HUES48 (cell line): ENCODE measurements at regions not wholly inside any gene's neighbourhood (a gene's known extent, or its start where the extent isn't known, plus 50 kb on each side); places are given as distances from the start of the nearest gene placed in this dataset.

ENCODE experiments used
- H3K27ac ChIP-seq: one replicate; pipeline ENCODE4 v1.7.0; 2013; ENCODE audit warnings: low read depth, low read length, inconsistent platforms
- H3K27me3 ChIP-seq: 2 replicates; pipeline ENCODE4 v1.6.1; 2013; ENCODE audit warnings: mild to moderate bottlenecking, low read length; ENCODE audit not compliant: control insufficient read depth, insufficient read depth
- H3K36me3 ChIP-seq: 2 replicates; pipeline ENCODE4 v1.6.1; 2013; ENCODE audit warnings: low read length; ENCODE audit not compliant: control insufficient read depth, insufficient read depth
- H3K4me1 ChIP-seq: 2 replicates; pipeline ENCODE4 v1.6.1; 2013; ENCODE audit warnings: mild to moderate bottlenecking, low read length; ENCODE audit not compliant: control insufficient read depth, insufficient read depth
- H3K4me3 ChIP-seq: 2 replicates; pipeline ENCODE4 v1.5.1; 2013; ENCODE audit warnings: mild to moderate bottlenecking, low read depth, low read length
- H3K9ac ChIP-seq: 2 replicates; pipeline ENCODE4 v1.6.1; 2013; ENCODE audit warnings: mild to moderate bottlenecking, low read depth, low read length, moderate library complexity
- H3K9me3 ChIP-seq: 2 replicates; pipeline ENCODE4 v1.6.1; 2013; ENCODE audit warnings: low read length; ENCODE audit not compliant: control insufficient read depth, insufficient read depth

DNA sequence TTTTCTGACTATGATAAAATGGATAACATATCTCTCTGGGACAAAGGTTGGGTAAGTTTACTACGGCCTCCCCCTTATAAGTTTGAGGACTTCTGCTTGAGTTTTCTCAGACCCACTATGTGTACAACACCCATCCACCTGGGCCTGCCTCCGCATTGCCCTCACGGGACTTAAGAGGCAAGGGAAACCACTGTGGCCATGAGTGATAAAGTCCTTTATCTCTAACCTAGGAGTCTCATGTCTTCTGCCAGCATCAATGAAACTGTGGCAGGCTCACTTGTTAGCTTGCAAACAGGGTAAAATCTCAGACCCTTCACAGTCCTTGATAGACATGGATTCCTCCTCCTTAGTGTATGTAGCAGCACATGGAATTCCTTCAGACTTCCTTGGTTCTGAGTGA, 173.4 kb upstream of the MYLIP start:
- H3K9me3 ChIP-seq = peaks cover 4% of the 10 kb centered on the region; the same call in 1 of the 2 replicates
- H3K27me3 ChIP-seq = no peaks in the 10 kb centered on the region
- H3K4me1 ChIP-seq = peaks cover 24% of the 10 kb centered on the region
- no peak overlapping the region for H3K4me3 ChIP-seq
- no peak overlapping the region for H3K27ac ChIP-seq
- H3K9ac ChIP-seq = no peak overlapping the region
- H3K36me3 ChIP-seq = no peaks in the 10 kb centered on the region

DNA sequence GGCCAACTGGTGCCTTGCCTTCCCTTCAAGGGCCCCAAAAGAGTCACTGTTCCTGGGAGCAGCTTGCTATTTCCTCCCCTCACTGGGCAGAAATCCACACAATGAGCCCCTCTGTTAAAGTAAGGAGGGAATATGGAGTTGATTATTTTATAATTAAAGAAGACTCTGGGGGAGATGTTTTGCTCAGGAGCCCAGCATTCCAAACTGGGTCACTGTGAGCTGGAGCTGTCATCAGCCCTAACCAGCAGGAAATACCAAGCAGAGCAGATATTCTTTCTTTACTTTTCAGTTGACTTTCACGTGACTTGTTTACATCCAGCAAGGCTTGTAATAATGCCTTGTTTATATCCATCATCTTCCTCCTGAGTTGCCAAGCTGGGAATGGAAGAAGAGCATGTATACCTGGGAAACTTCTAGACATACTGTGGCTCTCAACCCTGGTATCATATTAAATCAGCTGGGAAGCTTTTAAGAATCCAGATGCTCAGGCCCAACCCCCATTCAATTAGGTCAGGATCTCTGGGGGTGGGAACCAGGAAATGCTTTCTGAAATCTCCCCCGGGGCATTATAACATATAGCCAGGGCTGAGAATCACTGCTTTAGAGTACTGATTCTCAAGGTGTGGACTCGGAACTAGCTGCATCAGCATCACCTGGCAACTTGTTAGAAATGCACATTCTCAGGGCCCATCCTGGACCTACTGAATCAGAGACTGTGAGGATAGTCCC, 175.6 kb upstream of the MYLIP start:
- Histone ChIP-seq H3K4me1 (peaks cover 41% of the 10 kb centered on the region), H3K9ac (no peak overlapping the region), H3K9me3 (no peaks in the 10 kb centered on the region), H3K4me3 (no peak overlapping the region), H3K27me3 (no peaks in the 10 kb centered on the region), H3K36me3 (no peaks in the 10 kb centered on the region), H3K27ac (no peak overlapping the region)

- H3K27ac ChIP-seq = no peak overlapping the region
- H3K27me3 ChIP-seq = no peaks in the 10 kb centered on the region
- H3K9ac ChIP-seq = no peak overlapping the region
- peaks cover 41% of the 10 kb centered on the region for H3K4me1 ChIP-seq
- no peak overlapping the region for H3K4me3 ChIP-seq
- no peaks in the 10 kb centered on the region for H3K9me3 ChIP-seq
- no peaks in the 10 kb centered on the region for H3K36me3 ChIP-seq
Observed at GRCh38 chr6:15952231-15953151, 176.4 kb upstream of the MYLIP start.

DNA sequence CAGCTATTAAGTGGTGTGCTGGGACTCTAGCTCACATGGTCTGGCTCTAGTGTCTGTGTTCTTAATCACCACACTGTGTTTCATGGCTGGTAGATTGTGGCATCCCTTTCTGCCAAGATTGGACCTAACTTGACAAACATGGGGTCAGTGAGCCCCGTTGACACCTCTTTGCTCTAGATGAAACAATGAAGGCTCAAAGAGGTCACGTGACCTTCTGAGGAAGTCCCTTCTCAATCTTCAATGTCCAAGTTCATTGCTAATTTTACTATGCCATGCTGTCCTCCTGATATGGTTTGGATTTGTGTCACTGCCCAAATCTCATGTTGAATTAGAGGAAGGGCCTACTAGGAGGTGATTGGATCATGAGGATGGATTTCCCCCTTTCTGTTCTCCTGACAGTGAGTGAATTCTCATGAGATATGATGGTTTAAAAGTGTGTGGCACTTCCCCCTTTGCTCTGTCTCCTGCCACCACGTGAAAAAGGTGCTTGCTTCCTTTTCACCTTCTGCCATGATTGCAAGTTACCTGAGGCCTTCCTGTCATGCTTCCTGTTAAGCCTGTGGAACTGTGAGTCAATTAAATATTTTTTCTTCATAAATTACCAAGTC, 177.8 kb upstream of the MYLIP start:
- Histone ChIP-seq H3K4me3 (no peak overlapping the region), H3K36me3 (no peaks in the 10 kb centered on the region), H3K27me3 (no peaks in the 10 kb centered on the region), H3K4me1 (peaks cover 38% of the 10 kb centered on the region), H3K27ac (no peak overlapping the region), H3K9me3 (no peaks in the 10 kb centered on the region), H3K9ac (no peak overlapping the region)

GRCh38 chr6:15949982-15950381, 178.9 kb upstream of the MYLIP start:
- Histone ChIP-seq H3K9me3 (no peaks in the 10 kb centered on the region), H3K4me3 (no peak overlapping the region), H3K36me3 (no peaks in the 10 kb centered on the region), H3K27ac (no peak overlapping the region), H3K9ac (no peak overlapping the region), H3K27me3 (no peaks in the 10 kb centered on the region), H3K4me1 (peaks cover 33% of the 10 kb centered on the region)

DNA sequence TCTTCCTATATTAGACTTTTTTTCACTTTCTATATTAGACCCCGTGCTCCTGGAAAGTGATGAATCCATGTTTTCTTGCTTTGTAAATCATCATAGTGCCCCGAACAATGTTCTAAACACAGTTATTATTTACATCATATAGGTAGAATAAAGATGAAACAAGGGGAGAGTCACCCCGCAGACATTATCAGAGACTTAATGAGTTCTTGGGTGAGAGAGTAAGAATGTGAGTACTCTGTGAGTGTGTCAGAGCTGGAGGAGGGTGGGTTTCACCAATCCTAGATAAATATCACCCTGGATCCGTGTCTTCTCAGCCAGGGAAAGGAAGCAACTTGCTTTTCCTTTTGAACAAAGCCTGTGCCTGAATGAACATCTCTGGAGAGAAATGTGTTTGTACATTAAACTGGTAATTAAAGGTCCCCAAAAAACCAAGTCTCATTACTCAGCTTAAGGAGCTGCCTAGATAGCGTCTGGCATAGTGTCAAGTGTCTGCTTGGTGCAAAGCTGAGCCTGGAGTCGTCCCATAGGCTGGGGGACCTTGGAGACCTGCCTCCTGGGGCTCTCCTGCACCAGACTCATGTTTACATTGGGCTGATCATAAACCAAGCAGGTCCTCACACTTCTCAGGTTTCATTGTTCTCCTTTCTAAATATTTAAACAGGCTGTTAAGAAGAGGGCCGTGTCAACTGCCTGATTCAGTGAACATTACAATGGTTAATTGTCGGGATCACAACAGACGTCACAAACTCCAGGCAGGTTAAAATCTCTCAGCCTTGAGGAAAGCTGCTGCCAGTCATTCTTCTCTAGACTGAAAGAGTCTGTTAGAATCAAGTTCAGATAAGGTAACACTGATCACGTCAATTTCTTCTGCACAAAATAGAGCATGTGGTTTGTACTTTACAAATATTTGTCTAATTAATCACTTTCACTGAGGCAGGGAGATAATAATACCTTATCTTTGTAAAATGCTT, 179.7 kb upstream of the MYLIP start:
- H3K27me3 ChIP-seq = no peaks in the 10 kb centered on the region
- H3K4me1 ChIP-seq = peaks cover 33% of the 10 kb centered on the region
- peak overlapping the region; percentile 12 for H3K27ac ChIP-seq
- no peak overlapping the region for H3K4me3 ChIP-seq
- H3K9ac ChIP-seq = no peak overlapping the region
- H3K9me3 ChIP-seq = no peaks in the 10 kb centered on the region
- H3K36me3 ChIP-seq = no peaks in the 10 kb centered on the region

DNA sequence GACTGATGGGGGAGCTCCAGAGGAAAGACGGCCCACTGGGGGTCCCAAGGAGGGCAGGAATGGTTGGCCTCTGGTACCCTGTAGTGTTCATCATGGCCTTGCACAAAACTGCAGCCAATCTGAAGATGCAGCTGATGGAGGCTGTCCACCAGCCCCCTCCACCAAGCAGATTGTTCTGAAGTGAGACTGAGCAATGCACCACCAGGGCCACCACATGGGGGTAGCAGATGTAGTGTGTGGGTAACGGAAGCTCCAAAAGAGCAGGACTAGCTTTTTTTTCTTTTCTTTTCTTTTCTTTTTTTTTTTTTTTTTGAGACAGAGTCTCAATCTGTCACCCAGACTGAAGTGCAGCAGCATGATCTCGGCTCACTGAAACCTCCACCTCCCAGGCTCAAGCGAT, 181.0 kb upstream of the MYLIP start:
- Histone ChIP-seq H3K4me3 (no peak overlapping the region), H3K9ac (no peak overlapping the region), H3K9me3 (no peaks in the 10 kb centered on the region), H3K27me3 (no peaks in the 10 kb centered on the region), H3K27ac (no peak overlapping the region), H3K4me1 (peaks cover 23% of the 10 kb centered on the region), H3K36me3 (no peaks in the 10 kb centered on the region)

GRCh38 chr6:15947436-15947835, 181.4 kb upstream of the MYLIP start:
- H3K4me3 ChIP-seq = no peak overlapping the region
- H3K36me3 ChIP-seq = no peaks in the 10 kb centered on the region
- no peak overlapping the region for H3K27ac ChIP-seq
- no peak overlapping the region for H3K9ac ChIP-seq
- H3K4me1 ChIP-seq = peaks cover 18% of the 10 kb centered on the region
- H3K9me3 ChIP-seq = no peaks in the 10 kb centered on the region
- H3K27me3 ChIP-seq = no peaks in the 10 kb centered on the region

GRCh38 chr6:15946701-15947385, 182.0 kb upstream of the MYLIP start:
- Histone ChIP-seq H3K27me3 (no peaks in the 10 kb centered on the region), H3K4me1 (peaks cover 17% of the 10 kb centered on the region), H3K36me3 (no peaks in the 10 kb centered on the region), H3K9ac (no peak overlapping the region), H3K9me3 (no peaks in the 10 kb centered on the region), H3K27ac (no peak overlapping the region), H3K4me3 (no peak overlapping the region)

DNA sequence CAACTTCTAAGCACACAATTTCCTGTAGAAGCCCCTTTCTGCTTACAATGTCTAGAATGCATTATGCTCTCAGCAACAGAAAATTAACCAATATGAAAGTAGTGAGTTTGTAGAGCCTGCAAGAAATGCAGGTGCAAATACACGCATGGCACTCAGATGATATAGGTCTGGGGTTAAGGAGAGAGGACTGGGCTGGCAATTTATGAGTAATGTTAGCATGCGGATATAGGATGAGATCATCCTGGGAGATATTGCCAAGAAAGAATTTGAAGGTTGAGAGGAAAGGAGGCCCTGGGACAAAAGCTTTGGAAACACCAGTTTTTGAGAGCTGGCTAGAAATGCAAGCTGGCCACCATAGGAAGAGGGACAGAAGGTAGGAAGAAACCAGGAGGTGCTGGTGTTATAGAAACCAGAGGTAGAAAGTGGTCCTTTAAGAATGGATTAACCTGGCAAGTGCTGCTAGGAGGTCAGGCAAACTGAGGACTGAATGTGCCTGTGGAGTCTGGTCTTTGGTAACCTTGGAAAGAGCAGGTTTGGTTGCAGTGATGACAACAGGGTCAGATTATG, 183.2 kb upstream of the MYLIP start:
- Histone ChIP-seq H3K27me3 (no peaks in the 10 kb centered on the region), H3K4me3 (no peak overlapping the region), H3K9ac (no peak overlapping the region), H3K9me3 (no peaks in the 10 kb centered on the region), H3K36me3 (no peaks in the 10 kb centered on the region), H3K4me1 (peaks cover 17% of the 10 kb centered on the region), H3K27ac (no peak overlapping the region)
